NCI-H446 (cell line): ENCODE measurements at regions not wholly inside any gene's neighbourhood (a gene's known extent, or its start where the extent isn't known, plus 50 kb on each side); places are given as distances from the start of the nearest gene placed in this dataset.
"Not testable (repeated sequence)": the region's sequence is repeated elsewhere in the genome, so short reads cannot be mapped to it uniquely, and the experiment has no call there.

Experiments
- DNase-seq, 2 experiments: peaks; one replicate each; lab custom pipeline; 2025; lab: John Stamatoyannopoulos, UW

- DNase-seq: no peak
Observed at GRCh38 chr4:93888308-93888707, 59.8 kb downstream of the ATOH1 start.

- no peak for DNase-seq
Observed at GRCh38 chr4:93888768-93889167, 60.2 kb downstream of the ATOH1 start.

GRCh38 chr4:93891244-93891643 is 62.7 kb downstream of the ATOH1 start:
- no peak for DNase-seq

- no peak for DNase-seq
Observed at GRCh38 chr4:93894995-93895394, 66.4 kb downstream of the ATOH1 start.

- DNase-seq: no peak
Observed at GRCh38 chr4:93896516-93896915, 68.0 kb downstream of the ATOH1 start.

- DNase-seq: peak in 1 of 2 experiments; percentile 8
Observed at GRCh38 chr4:93897559-93897958, 69.0 kb downstream of the ATOH1 start.

GRCh38 chr4:93908778-93909177 is 80.2 kb downstream of the ATOH1 start:
- no peak for DNase-seq

- no peak for DNase-seq
Observed at GRCh38 chr4:93911671-93912070, 83.1 kb downstream of the ATOH1 start.

GRCh38 chr4:93912146-93912545 is 83.6 kb downstream of the ATOH1 start:
- no peak for DNase-seq

GRCh38 chr4:93918856-93919255 is 90.3 kb downstream of the ATOH1 start:
- DNase-seq: no peak

- not testable (repeated sequence) for DNase-seq
Observed at GRCh38 chr4:93923570-93923969, 95.0 kb downstream of the ATOH1 start.

- DNase-seq: no peak
Observed at GRCh38 chr4:93947286-93947685, 118.7 kb downstream of the ATOH1 start.

- not testable (repeated sequence) for DNase-seq
Observed at GRCh38 chr4:93950239-93950638, 121.7 kb downstream of the ATOH1 start.

GRCh38 chr4:93957186-93957585 is 128.6 kb downstream of the ATOH1 start:
- DNase-seq: no peak

- no peak for DNase-seq
Observed at GRCh38 chr4:93960450-93960849, 131.9 kb downstream of the ATOH1 start.

GRCh38 chr4:93960916-93961315 is 132.4 kb downstream of the ATOH1 start:
- DNase-seq: no peak

GRCh38 chr4:93981594-93981993 is 153.0 kb downstream of the ATOH1 start:
- DNase-seq: no peak

GRCh38 chr4:93982255-93982654 is 153.7 kb downstream of the ATOH1 start:
- DNase-seq: no peak

GRCh38 chr4:93983140-93983539 is 154.6 kb downstream of the ATOH1 start:
- no peak for DNase-seq

GRCh38 chr4:93994175-93994994 is 165.8 kb downstream of the ATOH1 start:
- DNase-seq: no peak

GRCh38 chr4:93996895-93997294 is 168.3 kb downstream of the ATOH1 start:
- DNase-seq: no peak

GRCh38 chr4:94000559-94000958 is 172.0 kb downstream of the ATOH1 start:
- no peak for DNase-seq

- no peak for DNase-seq
Observed at GRCh38 chr4:94006932-94007331, 178.4 kb downstream of the ATOH1 start.

GRCh38 chr4:94011190-94011589 is 182.6 kb downstream of the ATOH1 start:
- DNase-seq: no peak
